ENCODE measurements at regions not wholly inside any gene's neighbourhood (a gene's known extent, or its start where the extent isn't known, plus 50 kb on each side); places are given as distances from the start of the nearest gene placed in this dataset.

GRCh38 chr3:162738784-162739183, 1242.2 kb downstream of the OTOL1 start:
- H3K9me3 ChIP-seq (ENCODE audit: control insufficient read depth, low read depth, low read length), result no peaks in the 10 kb centered on the region
- H3K4me3 ChIP-seq (ENCODE audit: low read length), result no peak overlapping the region
- H3K36me3 ChIP-seq (ENCODE audit: control insufficient read depth, insufficient read depth, low read length), result no peaks in the 10 kb centered on the region
- H3K4me1 ChIP-seq (ENCODE audit: control insufficient read depth, insufficient read depth, low read length), result no peaks in the 10 kb centered on the region
- no CpG with 5 or more reads among the region's 1 CpG for WGBS (ENCODE audit: insufficient coverage, low lambda C conversion rate)
- no peak overlapping the region for H3K27ac ChIP-seq (ENCODE audit: low read length)
- H3K27me3 ChIP-seq (ENCODE audit: control insufficient read depth, insufficient read depth, low read length), result no peaks in the 10 kb centered on the region
- no peak for DNase-seq

- Histone ChIP-seq H3K36me3 (ENCODE audit: control insufficient read depth, insufficient read depth, low read length) (no peaks in the 10 kb centered on the region), H3K27me3 (ENCODE audit: control insufficient read depth, insufficient read depth, low read length) (no peaks in the 10 kb centered on the region), H3K27ac (ENCODE audit: low read length) (no peak overlapping the region), H3K4me1 (ENCODE audit: control insufficient read depth, insufficient read depth, low read length) (no peaks in the 10 kb centered on the region), H3K4me3 (ENCODE audit: low read length) (no peak overlapping the region), H3K9me3 (ENCODE audit: control insufficient read depth, low read depth, low read length) (no peaks in the 10 kb centered on the region)
- no peak for DNase-seq
- WGBS (ENCODE audit: insufficient coverage, low lambda C conversion rate), result 97% methylated on average over 3 of the region's 6 CpGs
Measured at GRCh38 chr3:162740941-162741596, 1244.5 kb downstream of the OTOL1 start.

- H3K36me3 ChIP-seq (ENCODE audit: control insufficient read depth, insufficient read depth, low read length), result no peaks in the 10 kb centered on the region
- H3K27me3 ChIP-seq (ENCODE audit: control insufficient read depth, insufficient read depth, low read length), result no peaks in the 10 kb centered on the region
- H3K4me1 ChIP-seq (ENCODE audit: control insufficient read depth, insufficient read depth, low read length), result no peaks in the 10 kb centered on the region
- no peak overlapping the region for H3K27ac ChIP-seq (ENCODE audit: low read length)
- WGBS (ENCODE audit: insufficient coverage, low lambda C conversion rate), result 100% methylated on average over 2 of the region's 4 CpGs
- H3K9me3 ChIP-seq (ENCODE audit: control insufficient read depth, low read depth, low read length), result no peaks in the 10 kb centered on the region
- no peak for DNase-seq
- H3K4me3 ChIP-seq (ENCODE audit: low read length), result no peak overlapping the region
Measured at GRCh38 chr3:162742159-162742717, 1245.6 kb downstream of the OTOL1 start.

- DNase-seq, result no peak
- H3K27me3 ChIP-seq (ENCODE audit: control insufficient read depth, insufficient read depth, low read length), result no peaks in the 10 kb centered on the region
- no peak overlapping the region for H3K4me3 ChIP-seq (ENCODE audit: low read length)
- no peaks in the 10 kb centered on the region for H3K36me3 ChIP-seq (ENCODE audit: control insufficient read depth, insufficient read depth, low read length)
- H3K27ac ChIP-seq (ENCODE audit: low read length), result no peak overlapping the region
- no peaks in the 10 kb centered on the region for H3K4me1 ChIP-seq (ENCODE audit: control insufficient read depth, insufficient read depth, low read length)
- H3K9me3 ChIP-seq (ENCODE audit: control insufficient read depth, low read depth, low read length), result no peaks in the 10 kb centered on the region
Measured at GRCh38 chr3:162743091-162743490, 1246.5 kb downstream of the OTOL1 start.

GRCh38 chr3:162760789-162761188, 1264.2 kb downstream of the OTOL1 start:
- peaks cover 3% of the 10 kb centered on the region for H3K9me3 ChIP-seq (ENCODE audit: control insufficient read depth, low read depth, low read length)
- no peak overlapping the region for H3K4me3 ChIP-seq (ENCODE audit: low read length)
- H3K27me3 ChIP-seq (ENCODE audit: control insufficient read depth, insufficient read depth, low read length), result no peaks in the 10 kb centered on the region
- H3K36me3 ChIP-seq (ENCODE audit: control insufficient read depth, insufficient read depth, low read length), result no peaks in the 10 kb centered on the region
- 61% methylated on average over 2 of the region's 2 CpGs for WGBS (ENCODE audit: insufficient coverage, low lambda C conversion rate)
- no peaks in the 10 kb centered on the region for H3K4me1 ChIP-seq (ENCODE audit: control insufficient read depth, insufficient read depth, low read length)
- DNase-seq, result no peak
- H3K27ac ChIP-seq (ENCODE audit: low read length), result no peak overlapping the region

- H3K36me3 ChIP-seq (ENCODE audit: control insufficient read depth, insufficient read depth, low read length), result no peaks in the 10 kb centered on the region
- no peak overlapping the region for H3K4me3 ChIP-seq (ENCODE audit: low read length)
- H3K27ac ChIP-seq (ENCODE audit: low read length), result no peak overlapping the region
- H3K9me3 ChIP-seq (ENCODE audit: control insufficient read depth, low read depth, low read length), result peaks cover 7% of the 10 kb centered on the region
- DNase-seq, result peak in 1 of 2 donors; percentile 51
- H3K4me1 ChIP-seq (ENCODE audit: control insufficient read depth, insufficient read depth, low read length), result no peaks in the 10 kb centered on the region
- 0% methylated on average over 1 of the region's 4 CpGs for WGBS (ENCODE audit: insufficient coverage, low lambda C conversion rate)
- H3K27me3 ChIP-seq (ENCODE audit: control insufficient read depth, insufficient read depth, low read length), result no peaks in the 10 kb centered on the region
Measured at GRCh38 chr3:162764051-162764807, 1267.6 kb downstream of the OTOL1 start.

GRCh38 chr3:162764808-162765071, 1268.1 kb downstream of the OTOL1 start:
- peak in 1 of 2 donors; percentile 18 for DNase-seq
- Histone ChIP-seq H3K9me3 (ENCODE audit: control insufficient read depth, low read depth, low read length) (peaks cover 7% of the 10 kb centered on the region), H3K27me3 (ENCODE audit: control insufficient read depth, insufficient read depth, low read length) (no peaks in the 10 kb centered on the region), H3K27ac (ENCODE audit: low read length) (no peak overlapping the region), H3K4me1 (ENCODE audit: control insufficient read depth, insufficient read depth, low read length) (no peaks in the 10 kb centered on the region), H3K4me3 (ENCODE audit: low read length) (no peak overlapping the region), H3K36me3 (ENCODE audit: control insufficient read depth, insufficient read depth, low read length) (no peaks in the 10 kb centered on the region)

- H3K27me3 ChIP-seq (ENCODE audit: control insufficient read depth, insufficient read depth, low read length), result no peaks in the 10 kb centered on the region
- H3K27ac ChIP-seq (ENCODE audit: low read length), result no peak overlapping the region
- H3K9me3 ChIP-seq (ENCODE audit: control insufficient read depth, low read depth, low read length), result peaks cover 7% of the 10 kb centered on the region
- no peaks in the 10 kb centered on the region for H3K4me1 ChIP-seq (ENCODE audit: control insufficient read depth, insufficient read depth, low read length)
- WGBS (ENCODE audit: insufficient coverage, low lambda C conversion rate), result 82% methylated on average over 2 of the region's 3 CpGs
- no peak for DNase-seq
- no peaks in the 10 kb centered on the region for H3K36me3 ChIP-seq (ENCODE audit: control insufficient read depth, insufficient read depth, low read length)
- no peak overlapping the region for H3K4me3 ChIP-seq (ENCODE audit: low read length)
Measured at GRCh38 chr3:162765524-162765923, 1268.9 kb downstream of the OTOL1 start.

- no peaks in the 10 kb centered on the region for H3K27me3 ChIP-seq (ENCODE audit: control insufficient read depth, insufficient read depth, low read length)
- no peaks in the 10 kb centered on the region for H3K4me1 ChIP-seq (ENCODE audit: control insufficient read depth, insufficient read depth, low read length)
- H3K27ac ChIP-seq (ENCODE audit: low read length), result no peak overlapping the region
- H3K36me3 ChIP-seq (ENCODE audit: control insufficient read depth, insufficient read depth, low read length), result no peaks in the 10 kb centered on the region
- H3K4me3 ChIP-seq (ENCODE audit: low read length), result no peak overlapping the region
- DNase-seq, result peak; percentile 4 to 19
- H3K9me3 ChIP-seq (ENCODE audit: control insufficient read depth, low read depth, low read length), result peaks cover 7% of the 10 kb centered on the region
Measured at GRCh38 chr3:162769564-162769963, 1273.0 kb downstream of the OTOL1 start.

- Histone ChIP-seq H3K4me1 (ENCODE audit: control insufficient read depth, insufficient read depth, low read length) (no peaks in the 10 kb centered on the region), H3K27me3 (ENCODE audit: control insufficient read depth, insufficient read depth, low read length) (no peaks in the 10 kb centered on the region), H3K36me3 (ENCODE audit: control insufficient read depth, insufficient read depth, low read length) (no peaks in the 10 kb centered on the region), H3K4me3 (ENCODE audit: low read length) (no peak overlapping the region), H3K9me3 (ENCODE audit: control insufficient read depth, low read depth, low read length) (peaks cover 7% of the 10 kb centered on the region), H3K27ac (ENCODE audit: low read length) (no peak overlapping the region)
- no peak for DNase-seq
- WGBS (ENCODE audit: insufficient coverage, low lambda C conversion rate), result no CpG with 5 or more reads among the region's 2 CpGs
Measured at GRCh38 chr3:162770551-162770950, 1273.9 kb downstream of the OTOL1 start.

- H3K9me3 ChIP-seq (ENCODE audit: control insufficient read depth, low read depth, low read length), result no peaks in the 10 kb centered on the region
- H3K36me3 ChIP-seq (ENCODE audit: control insufficient read depth, insufficient read depth, low read length), result no peaks in the 10 kb centered on the region
- WGBS (ENCODE audit: insufficient coverage, low lambda C conversion rate), result no CpG with 5 or more reads among the region's 1 CpG
- H3K27ac ChIP-seq (ENCODE audit: low read length), result no peak overlapping the region
- no peaks in the 10 kb centered on the region for H3K27me3 ChIP-seq (ENCODE audit: control insufficient read depth, insufficient read depth, low read length)
- no peak for DNase-seq
- H3K4me3 ChIP-seq (ENCODE audit: low read length), result no peak overlapping the region
- H3K4me1 ChIP-seq (ENCODE audit: control insufficient read depth, insufficient read depth, low read length), result no peaks in the 10 kb centered on the region
Measured at GRCh38 chr3:162774613-162775100, 1278.0 kb downstream of the OTOL1 start.
